ENCODE measurements at regions not wholly inside any gene's neighbourhood (a gene's known extent, or its start where the extent isn't known, plus 50 kb on each side); places are given as distances from the start of the nearest gene placed in this dataset.

- TF ChIP-seq POLR2A (IDR thresholded peaks at IDR 0.05) (no peak), POLR2AphosphoS5 (IDR thresholded peaks at IDR 0.05) (no peak)
These were observed 111.8 kb upstream of the GRIK3 start for GRCh38 chr1:37146071-37146470.
